K562 (cell line): ENCODE measurements at regions not wholly inside any gene's neighbourhood (a gene's known extent, or its start where the extent isn't known, plus 50 kb on each side); places are given as distances from the start of the nearest gene placed in this dataset.

Experiments used
- FOXA1 ChIP-seq: fragments of 450-650 bp; IDR thresholded peaks from 2 replicates; pipeline ENCODE4 v1.6.1; 2016; ENCODE audit warnings: mild to moderate bottlenecking, borderline replicate concordance
- HDAC6 ChIP-seq: IDR thresholded peaks from 2 replicates; pipeline ENCODE4 v1.6.1; 2012; ENCODE audit warnings: low read depth, mild to moderate bottlenecking, control low read depth, inconsistent platforms, low read length, moderate library complexity
- NR3C1 ChIP-seq: sonication (generic); formaldehyde crosslinking; IDR thresholded peaks from 2 replicates; pipeline ENCODE4 v1.8.1; 2022; ENCODE audit warnings: missing genetic modification reagents
- POLR2A ChIP-seq: fragments of 450-650 bp; conservative IDR thresholded peaks from 2 replicates; pipeline ENCODE4 v1.6.1; 2016
- SMAD3 ChIP-seq: fragments of 450-650 bp; formaldehyde crosslinking; conservative IDR thresholded peaks from 2 replicates; pipeline ENCODE4 v1.4.0; 2020; ENCODE audit warnings: mild to moderate bottlenecking
- STAT6 ChIP-seq: sonication (generic); formaldehyde crosslinking; IDR thresholded peaks from 2 replicates; pipeline ENCODE4 v1.8.1; 2023; ENCODE audit warnings: mild to moderate bottlenecking, missing genetic modification reagents
- TEAD1 ChIP-seq, 2 experiments: fragments of 450-650 bp in 1 of 2; sonication (generic) in 1 of 2; formaldehyde crosslinking; IDR thresholded peaks; 2 replicates each; pipeline versions ENCODE4 v1.4.0 to v1.8.0; 2020 to 2022; ENCODE audit warnings: mild to moderate bottlenecking in 2 of 2, missing genetic modification reagents in 1 of 2
- ZBTB7A ChIP-seq: IDR thresholded peaks from 2 replicates; pipeline ENCODE4 v1.6.1; 2011; ENCODE audit warnings: low read depth, mild to moderate bottlenecking, low read length, moderate library complexity, borderline replicate concordance; ENCODE audit not compliant: control insufficient read depth
- TF ChIP-seq, protein P1 (sequence below): fragments of 450-650 bp; IDR thresholded peaks from 2 replicates; pipeline ENCODE4 v1.7.1; 2018; ENCODE audit warnings: mild to moderate bottlenecking, low read depth; ENCODE audit not compliant: partially characterized antibody

- TF ChIP-seq POLR2A (no peak), NR3C1 (CRISPR knock-in tag) (no peak), HDAC6 (no peak), FOXA1 (no peak), ZBTB7A (no peak), STAT6 (no peak), TEAD1 (CRISPR knock-in tag; IDR thresholded peaks at IDR 0.05) (no peak), SMAD3 (CRISPR knock-in tag) (no peak)
- TF ChIP-seq, protein P1, sequence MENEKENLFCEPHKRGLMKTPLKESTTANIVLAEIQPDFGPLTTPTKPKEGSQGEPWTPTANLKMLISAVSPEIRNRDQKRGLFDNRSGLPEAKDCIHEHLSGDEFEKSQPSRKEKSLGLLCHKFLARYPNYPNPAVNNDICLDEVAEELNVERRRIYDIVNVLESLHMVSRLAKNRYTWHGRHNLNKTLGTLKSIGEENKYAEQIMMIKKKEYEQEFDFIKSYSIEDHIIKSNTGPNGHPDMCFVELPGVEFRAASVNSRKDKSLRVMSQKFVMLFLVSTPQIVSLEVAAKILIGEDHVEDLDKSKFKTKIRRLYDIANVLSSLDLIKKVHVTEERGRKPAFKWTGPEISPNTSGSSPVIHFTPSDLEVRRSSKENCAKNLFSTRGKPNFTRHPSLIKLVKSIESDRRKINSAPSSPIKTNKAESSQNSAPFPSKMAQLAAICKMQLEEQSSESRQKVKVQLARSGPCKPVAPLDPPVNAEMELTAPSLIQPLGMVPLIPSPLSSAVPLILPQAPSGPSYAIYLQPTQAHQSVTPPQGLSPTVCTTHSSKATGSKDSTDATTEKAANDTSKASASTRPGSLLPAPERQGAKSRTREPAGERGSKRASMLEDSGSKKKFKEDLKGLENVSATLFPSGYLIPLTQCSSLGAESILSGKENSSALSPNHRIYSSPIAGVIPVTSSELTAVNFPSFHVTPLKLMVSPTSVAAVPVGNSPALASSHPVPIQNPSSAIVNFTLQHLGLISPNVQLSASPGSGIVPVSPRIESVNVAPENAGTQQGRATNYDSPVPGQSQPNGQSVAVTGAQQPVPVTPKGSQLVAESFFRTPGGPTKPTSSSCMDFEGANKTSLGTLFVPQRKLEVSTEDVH, result no peak
Observed at GRCh38 chr3:72335458-72336095, 512.7 kb downstream of the SHQ1 start.
